Liver (tissue), 8 donors: ENCODE measurements at regions not wholly inside any gene's neighbourhood (a gene's known extent, or its start where the extent isn't known, plus 50 kb on each side); places are given as distances from the start of the nearest gene placed in this dataset.

Experiments
- DNase-seq: peaks from one replicate; pipeline ENCODE4 v3.0.0-alpha.2; 2017; ENCODE audit warnings: low spot score
- H3K27ac ChIP-seq, 2 donors: one replicate each; pipeline ENCODE4 v1.7.0; 2013; ENCODE audit warnings: inconsistent platforms in 2 of 2, low read length in 2 of 2, control low read depth in 1 of 2, low read depth in 1 of 2, mild to moderate bottlenecking in 1 of 2
- H3K27me3 ChIP-seq, 4 donors: one replicate each; pipeline versions ENCODE4 v1.6.1 to v1.7.0; 2013; ENCODE audit warnings: low read length in 3 of 4, inconsistent platforms in 1 of 4, mild to moderate bottlenecking in 1 of 4, moderate library complexity in 1 of 4; ENCODE audit not compliant: control insufficient read depth in 4 of 4, insufficient read depth in 4 of 4
- H3K36me3 ChIP-seq, 4 donors: one replicate each; pipeline versions ENCODE4 v1.6.1 to v1.7.0; 2013; ENCODE audit warnings: low read length in 3 of 4, mild to moderate bottlenecking in 3 of 4, low read depth in 1 of 4, moderate library complexity in 1 of 4; ENCODE audit not compliant: control insufficient read depth in 4 of 4, insufficient read depth in 3 of 4
- H3K4me1 ChIP-seq, 4 donors: one replicate each; pipeline versions ENCODE4 v1.6.1 to v1.7.0; 2013; ENCODE audit warnings: low read length in 3 of 4, mild to moderate bottlenecking in 3 of 4, moderate library complexity in 1 of 4; ENCODE audit not compliant: control insufficient read depth in 4 of 4, insufficient read depth in 4 of 4
- H3K4me3 ChIP-seq, 3 donors: one replicate each; pipeline versions ENCODE4 v1.6.1 to v1.7.0; 2013; ENCODE audit warnings: low read length in 3 of 3, control low read depth in 1 of 3, low read depth in 1 of 3, mild to moderate bottlenecking in 1 of 3
- H3K9ac ChIP-seq, 2 donors: one replicate each; pipeline ENCODE4 v1.7.0; 2013; ENCODE audit warnings: low read length in 2 of 2, mild to moderate bottlenecking in 2 of 2, moderate library complexity in 2 of 2, control low read depth in 1 of 2, low read depth in 1 of 2
- H3K9me3 ChIP-seq, 4 donors: one replicate each; pipeline versions ENCODE4 v1.6.1 to v1.7.0; 2013; ENCODE audit warnings: low read length in 3 of 4; ENCODE audit not compliant: control insufficient read depth in 4 of 4
- ATF3 ChIP-seq: IDR thresholded peaks from 2 replicates; pipeline ENCODE4 v1.6.1; 2016; ENCODE audit warnings: antibody characterized with exemption
- EGR1 ChIP-seq, 2 donors: IDR thresholded peaks; 2 replicates each; pipeline ENCODE4 v1.6.1; 2016 to 2018; ENCODE audit warnings: antibody characterized with exemption in 2 of 2, low read depth in 2 of 2
- GABPA ChIP-seq, 2 donors: IDR thresholded peaks in 1 of 2; conservative IDR thresholded peaks in 1 of 2; 2 replicates each; pipeline ENCODE4 v1.6.1; 2016; ENCODE audit warnings: antibody characterized with exemption in 2 of 2, mild to moderate bottlenecking in 1 of 2, moderate library complexity in 1 of 2
- HNF4A ChIP-seq, 2 donors: conservative IDR thresholded peaks; 2 replicates each; pipeline ENCODE4 v1.6.1; 2016; ENCODE audit warnings: antibody characterized with exemption in 2 of 2, mild to moderate bottlenecking in 2 of 2
- NR2F2 ChIP-seq: IDR thresholded peaks from 2 replicates; pipeline ENCODE4 v1.6.1; 2016; ENCODE audit warnings: antibody characterized with exemption
- RAD21 ChIP-seq, 2 donors: IDR thresholded peaks; 2 replicates each; pipeline ENCODE4 v1.6.1; 2016; ENCODE audit warnings: antibody characterized with exemption in 2 of 2, mild to moderate bottlenecking in 2 of 2
- REST ChIP-seq: IDR thresholded peaks from 2 replicates; pipeline ENCODE4 v1.6.1; 2016; ENCODE audit warnings: antibody characterized with exemption, mild to moderate bottlenecking
- SP1 ChIP-seq: IDR thresholded peaks from 2 replicates; pipeline ENCODE4 v1.6.1; 2018; ENCODE audit warnings: antibody characterized with exemption, mild to moderate bottlenecking
- TAF1 ChIP-seq: conservative IDR thresholded peaks from 2 replicates; pipeline ENCODE4 v1.6.1; 2016; ENCODE audit warnings: antibody characterized with exemption, mild to moderate bottlenecking
- YY1 ChIP-seq: IDR thresholded peaks from 2 replicates; pipeline ENCODE4 v1.6.1; 2016; ENCODE audit warnings: antibody characterized with exemption, mild to moderate bottlenecking
- WGBS: extraction: QIAGEN DNeasy Blood & Tissue Kit; methylation state at CpG from one replicate; pipeline ENCODE4 v1.1.7; 2013; 5-methylcytosine and 5-hydroxymethylcytosine counted together
- TF ChIP-seq, protein P1 (sequence below): IDR thresholded peaks from 2 replicates; pipeline ENCODE4 v1.6.1; 2016; ENCODE audit warnings: antibody characterized with exemption
- TF ChIP-seq, protein P2 (sequence below): IDR thresholded peaks from 2 replicates; pipeline ENCODE4 v1.6.1; 2016; ENCODE audit warnings: antibody characterized with exemption
- TF ChIP-seq, protein P3 (sequence below): fragments of 150-350 bp; IDR thresholded peaks from 2 replicates; pipeline ENCODE4 v1.5.1; 2017; ENCODE audit warnings: improper control_type of control experiment, low read depth, low read length; ENCODE audit not compliant: missing input control
- donor health status: healthy.
- donor health status: healthy.
- donor health status: healthy.
- donor health status: healthy.
- donor health status: healthy.

DNA sequence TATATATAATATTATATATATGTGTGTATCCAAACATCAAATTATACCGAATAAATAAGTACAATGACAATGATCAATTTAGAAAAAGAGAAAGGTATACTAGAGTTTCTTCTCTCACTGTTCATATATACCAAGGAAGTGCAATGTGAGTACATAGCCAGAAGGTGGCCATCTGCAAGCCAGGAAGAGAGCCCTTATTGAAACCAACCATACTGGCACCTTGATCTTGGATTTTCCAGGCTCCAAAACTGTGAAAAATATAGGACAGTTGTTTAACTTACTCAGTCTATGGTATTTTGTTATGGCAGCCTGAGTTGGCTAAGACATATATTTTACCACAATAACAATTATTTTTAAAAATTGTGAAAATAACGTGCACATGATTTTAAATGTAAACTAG, 1490.2 kb upstream of the SLC39A10 start:
- Histone ChIP-seq H3K36me3 (no peaks in the 10 kb centered on the region), H3K9me3 (no peaks in the 10 kb centered on the region), H3K4me3 (no peak overlapping the region), H3K27me3 (no peaks in the 10 kb centered on the region), H3K27ac (no peak overlapping the region), H3K4me1 (no peaks in the 10 kb centered on the region), H3K9ac (no peak overlapping the region)
- no peak for DNase-seq
- WGBS, result 41% methylated on average over 2 of the region's 2 CpGs
- TF ChIP-seq YY1 (no peak), GABPA (IDR thresholded peaks at IDR 0.05 in 1 of 2, conservative IDR thresholded peaks at IDR 0.05 in 1 of 2) (no peak), REST (no peak), ATF3 (no peak), RAD21 (IDR thresholded peaks at IDR 0.05) (peak; percentile 63), TAF1 (no peak), SP1 (no peak), HNF4A (conservative IDR thresholded peaks at IDR 0.05) (no peak)
- TF ChIP-seq, protein P1, sequence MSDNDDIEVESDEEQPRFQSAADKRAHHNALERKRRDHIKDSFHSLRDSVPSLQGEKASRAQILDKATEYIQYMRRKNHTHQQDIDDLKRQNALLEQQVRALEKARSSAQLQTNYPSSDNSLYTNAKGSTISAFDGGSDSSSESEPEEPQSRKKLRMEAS, result no peak
- TF ChIP-seq, protein P2, sequence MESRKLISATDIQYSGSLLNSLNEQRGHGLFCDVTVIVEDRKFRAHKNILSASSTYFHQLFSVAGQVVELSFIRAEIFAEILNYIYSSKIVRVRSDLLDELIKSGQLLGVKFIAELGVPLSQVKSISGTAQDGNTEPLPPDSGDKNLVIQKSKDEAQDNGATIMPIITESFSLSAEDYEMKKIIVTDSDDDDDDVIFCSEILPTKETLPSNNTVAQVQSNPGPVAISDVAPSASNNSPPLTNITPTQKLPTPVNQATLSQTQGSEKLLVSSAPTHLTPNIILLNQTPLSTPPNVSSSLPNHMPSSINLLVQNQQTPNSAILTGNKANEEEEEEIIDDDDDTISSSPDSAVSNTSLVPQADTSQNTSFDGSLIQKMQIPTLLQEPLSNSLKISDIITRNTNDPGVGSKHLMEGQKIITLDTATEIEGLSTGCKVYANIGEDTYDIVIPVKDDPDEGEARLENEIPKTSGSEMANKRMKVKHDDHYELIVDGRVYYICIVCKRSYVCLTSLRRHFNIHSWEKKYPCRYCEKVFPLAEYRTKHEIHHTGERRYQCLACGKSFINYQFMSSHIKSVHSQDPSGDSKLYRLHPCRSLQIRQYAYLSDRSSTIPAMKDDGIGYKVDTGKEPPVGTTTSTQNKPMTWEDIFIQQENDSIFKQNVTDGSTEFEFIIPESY, result no peak
- TF ChIP-seq, protein P3, sequence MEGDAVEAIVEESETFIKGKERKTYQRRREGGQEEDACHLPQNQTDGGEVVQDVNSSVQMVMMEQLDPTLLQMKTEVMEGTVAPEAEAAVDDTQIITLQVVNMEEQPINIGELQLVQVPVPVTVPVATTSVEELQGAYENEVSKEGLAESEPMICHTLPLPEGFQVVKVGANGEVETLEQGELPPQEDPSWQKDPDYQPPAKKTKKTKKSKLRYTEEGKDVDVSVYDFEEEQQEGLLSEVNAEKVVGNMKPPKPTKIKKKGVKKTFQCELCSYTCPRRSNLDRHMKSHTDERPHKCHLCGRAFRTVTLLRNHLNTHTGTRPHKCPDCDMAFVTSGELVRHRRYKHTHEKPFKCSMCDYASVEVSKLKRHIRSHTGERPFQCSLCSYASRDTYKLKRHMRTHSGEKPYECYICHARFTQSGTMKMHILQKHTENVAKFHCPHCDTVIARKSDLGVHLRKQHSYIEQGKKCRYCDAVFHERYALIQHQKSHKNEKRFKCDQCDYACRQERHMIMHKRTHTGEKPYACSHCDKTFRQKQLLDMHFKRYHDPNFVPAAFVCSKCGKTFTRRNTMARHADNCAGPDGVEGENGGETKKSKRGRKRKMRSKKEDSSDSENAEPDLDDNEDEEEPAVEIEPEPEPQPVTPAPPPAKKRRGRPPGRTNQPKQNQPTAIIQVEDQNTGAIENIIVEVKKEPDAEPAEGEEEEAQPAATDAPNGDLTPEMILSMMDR, result peak; percentile 43

DNA sequence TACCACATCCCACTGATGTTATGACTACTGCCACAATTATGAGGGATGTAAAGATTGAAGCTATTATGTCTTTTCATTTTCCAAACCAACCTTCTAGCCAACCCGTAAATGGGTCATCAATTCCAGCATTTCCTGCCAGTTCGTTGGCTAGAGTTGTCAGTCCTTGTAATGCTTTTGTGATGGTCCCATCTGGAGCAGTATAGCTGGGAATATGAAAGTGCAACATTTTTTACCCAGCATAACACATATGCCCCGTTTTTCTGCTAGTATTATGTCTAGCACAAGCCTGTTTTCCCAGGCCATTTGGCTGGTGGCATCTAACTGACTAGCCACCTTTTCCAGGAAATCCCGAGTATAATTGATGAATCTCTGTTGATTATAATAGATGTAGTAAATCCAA, 1501.6 kb upstream of the SLC39A10 start:
- Histone ChIP-seq H3K9me3 (peaks cover 0 to 1% (median 0%) of the 10 kb centered on the region in 4 donors), H3K27me3 (no peaks in the 10 kb centered on the region), H3K4me1 (no peaks in the 10 kb centered on the region), H3K27ac (no peak overlapping the region), H3K4me3 (no peak overlapping the region), H3K9ac (no peak overlapping the region), H3K36me3 (no peaks in the 10 kb centered on the region)
- no peak for DNase-seq
- WGBS, result 67% methylated on average over 4 of the region's 4 CpGs
- no peak for TF ChIP-seq EGR1 (IDR thresholded peaks at IDR 0.05; ENCODE audit: low read depth in 2 of 2)
- TF ChIP-seq YY1, result no peak
- no peak for TF ChIP-seq REST
- TF ChIP-seq, protein P2, result no peak
- no peak for TF ChIP-seq HNF4A (conservative IDR thresholded peaks at IDR 0.05)
- TF ChIP-seq, protein P3, result no peak
- TF ChIP-seq GABPA (IDR thresholded peaks at IDR 0.05 in 1 of 2, conservative IDR thresholded peaks at IDR 0.05 in 1 of 2), result no peak
- no peak for TF ChIP-seq NR2F2
- no peak for TF ChIP-seq SP1
- TF ChIP-seq, protein P1, result no peak
